Upper lobe of right lung (tissue), 1 donor: ENCODE measurements at regions not wholly inside any gene's neighbourhood (a gene's known extent, or its start where the extent isn't known, plus 50 kb on each side); places are given as distances from the start of the nearest gene placed in this dataset.
"Not testable (repeated sequence)": the region's sequence is repeated elsewhere in the genome, so short reads cannot be mapped to it uniquely, and the experiment has no call there.

Experiments used
- ATAC-seq: fragments of 200-7000 bp; cut with Tn5 transposase; one replicate; pipeline ENCODE4 v1.9.1; 2020; ENCODE audit warnings: mild to moderate bottlenecking, moderate library complexity
- DNase-seq: peaks from one replicate; pipeline ENCODE4 v3.0.0-alpha.2; 2020
- H3K27ac ChIP-seq: fragments of 200-600 bp; one replicate; pipeline ENCODE4 v1.8.0; 2022
- H3K27me3 ChIP-seq: fragments of 200-600 bp; one replicate; pipeline ENCODE4 v1.8.0; 2022; ENCODE audit warnings: mild to moderate bottlenecking
- H3K36me3 ChIP-seq: fragments of 200-600 bp; one replicate; pipeline ENCODE4 v1.8.0; 2022
- H3K4me1 ChIP-seq: fragments of 200-600 bp; one replicate; pipeline ENCODE4 v1.8.0; 2022
- H3K4me3 ChIP-seq: fragments of 200-600 bp; one replicate; pipeline ENCODE4 v1.8.0; 2022; ENCODE audit warnings: mild to moderate bottlenecking
- H3K9me3 ChIP-seq: fragments of 200-600 bp; one replicate; pipeline ENCODE4 v1.8.0; 2022
- intact Hi-C: fragments of 100-400 bp; cut with DNase I; formaldehyde crosslinking; loops from one replicate; pipeline ENCODE4 v1.11.0; 2022
- TF ChIP-seq, protein P1 (sequence below): fragments of 200-600 bp; IDR thresholded peaks from one replicate; pipeline ENCODE4 v1.8.0; 2022; ENCODE audit warnings: antibody characterized with exemption
- donor health status: DM: no; HTN: yes; CAD: no; lungs with severe emphysema.

DNA sequence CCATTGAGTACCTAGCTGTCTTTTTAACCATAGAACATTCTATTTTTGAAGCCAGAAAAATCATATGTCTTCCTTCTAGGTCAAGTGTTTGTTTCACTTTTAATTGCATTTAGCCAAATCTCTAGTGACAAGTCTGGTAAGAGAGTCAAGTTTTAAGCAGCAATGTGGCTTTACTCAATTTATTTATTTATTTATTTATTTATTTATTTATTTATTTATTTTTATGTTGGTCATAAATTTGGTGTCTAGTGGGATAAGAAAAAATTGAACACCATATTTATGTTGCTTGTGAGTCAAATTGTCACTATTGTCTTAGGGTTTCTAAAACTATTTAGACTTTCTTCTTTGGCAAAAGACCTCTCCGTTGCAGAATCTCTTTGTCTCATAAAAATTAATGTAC is 174.5 kb upstream of the BCHE start:
- ATAC-seq (no peak), DNase-seq (no peak)
- Histone ChIP-seq H3K4me3 (no peak overlapping the region), H3K36me3 (no peaks in the 10 kb centered on the region), H3K9me3 (no peaks in the 10 kb centered on the region), H3K27ac (no peak overlapping the region), H3K27me3 (no peaks in the 10 kb centered on the region), H3K4me1 (no peaks in the 10 kb centered on the region)
- TF ChIP-seq, protein P1, sequence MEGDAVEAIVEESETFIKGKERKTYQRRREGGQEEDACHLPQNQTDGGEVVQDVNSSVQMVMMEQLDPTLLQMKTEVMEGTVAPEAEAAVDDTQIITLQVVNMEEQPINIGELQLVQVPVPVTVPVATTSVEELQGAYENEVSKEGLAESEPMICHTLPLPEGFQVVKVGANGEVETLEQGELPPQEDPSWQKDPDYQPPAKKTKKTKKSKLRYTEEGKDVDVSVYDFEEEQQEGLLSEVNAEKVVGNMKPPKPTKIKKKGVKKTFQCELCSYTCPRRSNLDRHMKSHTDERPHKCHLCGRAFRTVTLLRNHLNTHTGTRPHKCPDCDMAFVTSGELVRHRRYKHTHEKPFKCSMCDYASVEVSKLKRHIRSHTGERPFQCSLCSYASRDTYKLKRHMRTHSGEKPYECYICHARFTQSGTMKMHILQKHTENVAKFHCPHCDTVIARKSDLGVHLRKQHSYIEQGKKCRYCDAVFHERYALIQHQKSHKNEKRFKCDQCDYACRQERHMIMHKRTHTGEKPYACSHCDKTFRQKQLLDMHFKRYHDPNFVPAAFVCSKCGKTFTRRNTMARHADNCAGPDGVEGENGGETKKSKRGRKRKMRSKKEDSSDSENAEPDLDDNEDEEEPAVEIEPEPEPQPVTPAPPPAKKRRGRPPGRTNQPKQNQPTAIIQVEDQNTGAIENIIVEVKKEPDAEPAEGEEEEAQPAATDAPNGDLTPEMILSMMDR, result no peak
- intact Hi-C loops, result no loop called here

DNA sequence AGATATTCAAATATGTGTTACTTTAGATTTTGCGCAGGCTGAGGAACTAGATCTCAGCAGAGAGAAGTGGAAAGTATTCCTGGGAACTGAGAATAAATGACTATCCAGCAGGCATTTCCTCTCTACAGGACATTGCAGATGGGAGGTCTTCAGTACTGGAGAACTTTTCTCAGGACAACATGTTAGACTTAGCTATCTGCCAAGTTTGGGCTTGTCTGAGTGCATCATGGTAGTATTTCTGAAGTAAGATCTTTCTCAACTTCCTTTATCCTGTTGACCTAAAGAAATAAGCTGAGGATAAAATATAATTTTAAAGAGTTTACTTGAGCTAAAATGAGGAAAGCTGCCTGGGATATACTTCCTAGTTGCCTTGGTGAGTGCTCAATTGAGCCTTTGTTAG is 167.9 kb upstream of the BCHE start:
- no peak for ATAC-seq
- H3K9me3 ChIP-seq, result no peaks in the 10 kb centered on the region
- DNase-seq, result no peak

DNA sequence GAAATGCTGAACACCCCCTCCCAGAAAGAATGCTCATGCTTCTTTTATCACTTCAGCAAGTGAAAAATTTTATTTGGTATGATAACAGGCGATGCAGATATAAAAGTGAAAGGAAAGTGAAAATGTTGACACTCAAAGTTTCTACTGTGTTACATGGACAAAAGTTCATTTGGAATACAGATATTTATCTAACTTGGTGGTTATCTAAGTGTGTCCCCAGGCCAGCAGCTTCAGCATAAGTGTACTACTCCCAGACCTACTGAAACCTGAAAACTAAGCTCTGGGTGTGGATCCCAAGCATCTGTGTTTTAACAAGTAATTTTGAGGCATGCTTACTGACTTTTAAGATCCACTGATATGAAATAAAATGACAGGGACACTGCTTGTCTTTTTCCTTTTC is 157.1 kb upstream of the BCHE start:
- Histone ChIP-seq H3K27ac (no peak overlapping the region), H3K4me1 (no peaks in the 10 kb centered on the region), H3K4me3 (no peak overlapping the region), H3K27me3 (no peaks in the 10 kb centered on the region), H3K36me3 (no peaks in the 10 kb centered on the region), H3K9me3 (no peaks in the 10 kb centered on the region)
- TF ChIP-seq, protein P1, result no peak
- intact Hi-C loops, result no loop called here
- ATAC-seq (no peak), DNase-seq (no peak)

More for the DNA sequence above, 167.9 kb upstream of the BCHE start:
- H3K4me3 ChIP-seq, result no peak overlapping the region
- intact Hi-C loops, result no loop called here
- no peaks in the 10 kb centered on the region for H3K27me3 ChIP-seq
- TF ChIP-seq, protein P1, result no peak
- no peaks in the 10 kb centered on the region for H3K36me3 ChIP-seq
- no peak overlapping the region for H3K27ac ChIP-seq
- H3K4me1 ChIP-seq, result no peaks in the 10 kb centered on the region

DNA sequence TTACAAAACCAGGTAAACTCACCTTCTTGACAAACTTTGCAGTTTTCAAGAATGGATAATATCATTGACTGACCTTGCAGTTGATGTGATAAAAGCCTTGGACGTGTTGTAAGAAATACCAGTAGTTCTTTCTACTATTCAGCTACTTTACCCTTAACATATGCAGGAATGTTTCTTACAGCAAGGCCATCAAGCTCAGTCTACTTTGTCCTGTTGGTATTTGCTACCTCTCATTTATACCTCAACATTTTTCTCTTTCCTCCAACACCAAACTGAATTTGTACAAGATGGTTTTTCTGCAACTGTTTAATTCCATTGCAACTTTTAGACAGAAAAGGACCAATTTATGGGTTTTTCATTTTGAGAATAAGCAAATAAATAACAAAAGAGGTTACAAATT is 147.4 kb upstream of the BCHE start:
- Histone ChIP-seq H3K4me3 (no peak overlapping the region), H3K27me3 (no peaks in the 10 kb centered on the region), H3K36me3 (no peaks in the 10 kb centered on the region), H3K4me1 (no peaks in the 10 kb centered on the region), H3K9me3 (no peaks in the 10 kb centered on the region), H3K27ac (no peak overlapping the region)
- no peak for DNase-seq
- ATAC-seq, result no peak
- TF ChIP-seq, protein P1, result no peak
- intact Hi-C loops, result no loop called here

DNA sequence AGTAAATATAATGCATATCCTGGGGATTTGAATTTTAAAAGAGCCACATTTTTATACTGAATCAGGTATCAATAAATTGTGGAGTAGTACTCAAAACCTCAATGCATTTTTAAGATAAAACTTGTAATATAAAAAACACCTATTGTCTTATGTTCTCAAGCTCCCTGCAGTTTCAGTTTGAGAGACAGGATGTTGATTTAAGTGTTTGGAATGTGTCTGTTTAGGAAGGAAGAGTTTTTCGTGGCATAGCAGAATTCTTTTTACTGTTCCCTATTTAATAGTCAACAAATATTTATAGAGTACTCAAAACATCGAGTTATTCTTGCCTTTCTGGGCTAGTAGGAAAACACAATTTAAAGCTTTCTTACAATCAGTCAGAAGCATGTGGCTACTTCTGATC is 146.1 kb upstream of the BCHE start:
- no peaks in the 10 kb centered on the region for H3K4me1 ChIP-seq
- ATAC-seq, result no peak
- H3K27me3 ChIP-seq, result no peaks in the 10 kb centered on the region
- H3K9me3 ChIP-seq, result no peaks in the 10 kb centered on the region
- no peaks in the 10 kb centered on the region for H3K36me3 ChIP-seq
- no peak overlapping the region for H3K27ac ChIP-seq
- intact Hi-C loops, result no loop called here
- TF ChIP-seq, protein P1, result no peak
- no peak overlapping the region for H3K4me3 ChIP-seq
- no peak for DNase-seq

DNA sequence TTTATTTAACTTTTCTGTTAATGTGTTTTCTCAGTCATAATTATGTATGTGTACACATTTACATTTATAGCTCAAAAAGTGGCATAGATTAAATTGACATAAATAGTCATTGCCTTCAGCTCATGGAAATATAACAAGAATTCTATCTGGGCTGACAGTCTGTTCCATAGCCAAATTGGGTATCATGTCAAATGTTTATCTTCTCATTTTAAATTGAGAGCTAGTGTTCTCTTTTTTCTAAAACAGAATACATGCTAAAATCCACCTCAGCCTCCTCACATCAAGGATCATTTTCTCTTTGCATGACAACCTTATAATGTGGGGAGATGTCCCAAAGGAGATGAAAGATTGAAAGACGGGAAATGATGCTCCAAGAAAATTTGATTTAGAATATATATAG is 144.1 kb upstream of the BCHE start:
- H3K27me3 ChIP-seq, result no peaks in the 10 kb centered on the region
- DNase-seq (no peak), ATAC-seq (no peak)
- H3K4me1 ChIP-seq, result no peaks in the 10 kb centered on the region
- TF ChIP-seq, protein P1, result no peak
- H3K9me3 ChIP-seq, result no peaks in the 10 kb centered on the region
- H3K36me3 ChIP-seq, result no peaks in the 10 kb centered on the region
- H3K27ac ChIP-seq, result no peak overlapping the region
- H3K4me3 ChIP-seq, result no peak overlapping the region
- intact Hi-C loops, result no loop called here

DNA sequence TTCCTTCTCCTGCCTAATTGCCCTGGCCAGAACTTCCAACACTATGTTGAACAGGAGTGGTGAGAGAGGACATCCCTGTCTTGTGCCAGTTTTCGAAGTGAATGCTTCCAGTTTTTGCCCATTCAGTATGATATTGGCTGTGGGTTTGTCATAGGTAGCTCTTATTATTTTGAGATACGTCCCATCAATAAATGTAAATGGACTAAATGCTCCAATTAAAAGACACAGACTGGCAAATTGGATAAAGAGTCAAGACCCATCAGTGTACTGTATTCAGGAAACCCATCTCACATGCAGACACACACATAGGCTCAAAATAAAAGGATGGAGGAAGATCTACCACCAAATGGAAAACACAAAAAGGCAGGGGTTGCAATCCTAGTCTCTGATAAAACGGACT is 123.6 kb upstream of the BCHE start:
- intact Hi-C loops, ATAC-seq, DNase-seq, H3K4me3 ChIP-seq, H3K9me3 ChIP-seq, H3K27me3 ChIP-seq, H3K36me3 ChIP-seq, H3K4me1 ChIP-seq, H3K27ac ChIP-seq: not testable (repeated sequence)
